GM12891 (cell line): ENCODE measurements at regions not wholly inside any gene's neighbourhood (a gene's known extent, or its start where the extent isn't known, plus 50 kb on each side); places are given as distances from the start of the nearest gene placed in this dataset.

Experiments used
- DNase-seq: peaks from one replicate; pipeline ENCODE4 v3.0.0; 2011; ENCODE audit warnings: low spot score; ENCODE audit not compliant: insufficient read length
- FAIRE-seq: peaks from 2 replicates; lab custom pipeline; 2011; peaks lifted over from hg19 to GRCh38; lab: Jason Lieb, UNC
- PAX5 ChIP-seq: IDR thresholded peaks from 2 replicates; pipeline ENCODE4 v1.6.1; 2011; ENCODE audit warnings: low read length, moderate library complexity, mild to moderate bottlenecking; ENCODE audit not compliant: insufficient read depth, severe bottlenecking
- POLR2A ChIP-seq: IDR thresholded peaks from 2 replicates; pipeline ENCODE4 v1.6.1; 2011; ENCODE audit warnings: low read depth, low read length, control low read depth
- POLR2AphosphoS5 ChIP-seq: IDR thresholded peaks from 2 replicates; pipeline ENCODE4 v1.6.1; 2011; ENCODE audit warnings: low read depth, low read length, control low read depth
- POU2F2 ChIP-seq: IDR thresholded peaks from 2 replicates; pipeline ENCODE4 v1.6.1; 2011; ENCODE audit warnings: low read depth, mild to moderate bottlenecking, control low read depth, low read length, moderate library complexity
- SPI1 ChIP-seq: IDR thresholded peaks from 2 replicates; pipeline ENCODE4 v1.6.1; 2011; ENCODE audit warnings: low read depth, low read length, control low read depth
- TAF1 ChIP-seq: IDR thresholded peaks from 2 replicates; pipeline ENCODE4 v1.6.1; 2011; ENCODE audit warnings: low read depth, low read length, control low read depth

GRCh38 chr18:37698508-37699040, 133.0 kb upstream of the CELF4 start:
- DNase-seq (no peak), FAIRE-seq (no peak)
- TF ChIP-seq SPI1 (no peak), TAF1 (no peak), PAX5 (no peak), POLR2A (no peak), POLR2AphosphoS5 (no peak), POU2F2 (no peak)

GRCh38 chr18:37694516-37694915, 128.9 kb upstream of the CELF4 start:
- no peak for FAIRE-seq
- no peak for DNase-seq
- TF ChIP-seq TAF1 (no peak), POLR2AphosphoS5 (no peak), PAX5 (no peak), POU2F2 (no peak), POLR2A (no peak), SPI1 (no peak)

- TF ChIP-seq POLR2AphosphoS5 (no peak), TAF1 (no peak), POLR2A (no peak), PAX5 (no peak), SPI1 (no peak), POU2F2 (no peak)
- FAIRE-seq (no peak), DNase-seq (no peak)
Measured at GRCh38 chr18:37691162-37691561, 125.6 kb upstream of the CELF4 start.

- no peak for DNase-seq
- no peak for FAIRE-seq
- no peak for TF ChIP-seq POU2F2
- no peak for TF ChIP-seq POLR2A
- no peak for TF ChIP-seq SPI1
- no peak for TF ChIP-seq TAF1
- no peak for TF ChIP-seq POLR2AphosphoS5
Measured at GRCh38 chr18:37689841-37690240, 124.2 kb upstream of the CELF4 start.

GRCh38 chr18:37684590-37684989, 119.0 kb upstream of the CELF4 start:
- TF ChIP-seq TAF1, result no peak
- FAIRE-seq, result no peak
- DNase-seq, result no peak

- FAIRE-seq, result no peak
- TF ChIP-seq TAF1, result no peak
- TF ChIP-seq POU2F2, result no peak
- no peak for TF ChIP-seq PAX5
- TF ChIP-seq SPI1, result no peak
- TF ChIP-seq POLR2A, result no peak
- no peak for TF ChIP-seq POLR2AphosphoS5
- DNase-seq, result no peak
Measured at GRCh38 chr18:37684183-37684582, 118.6 kb upstream of the CELF4 start.

- DNase-seq (no peak), FAIRE-seq (no peak)
- TF ChIP-seq SPI1 (no peak), PAX5 (no peak), POLR2A (no peak), POU2F2 (no peak), POLR2AphosphoS5 (no peak), TAF1 (no peak)
Measured at GRCh38 chr18:37680911-37681310, 115.3 kb upstream of the CELF4 start.

GRCh38 chr18:37676276-37676675, 110.7 kb upstream of the CELF4 start:
- DNase-seq (no peak), FAIRE-seq (no peak)
- TF ChIP-seq POLR2A, result no peak
- TF ChIP-seq POU2F2, result no peak
- no peak for TF ChIP-seq PAX5
- no peak for TF ChIP-seq TAF1
- TF ChIP-seq SPI1, result no peak

GRCh38 chr18:37675699-37676098, 110.1 kb upstream of the CELF4 start:
- DNase-seq (no peak), FAIRE-seq (no peak)
- TF ChIP-seq POU2F2 (no peak), SPI1 (no peak), POLR2A (no peak), TAF1 (no peak), PAX5 (no peak), POLR2AphosphoS5 (no peak)

GRCh38 chr18:37674570-37674969, 109.0 kb upstream of the CELF4 start:
- DNase-seq, result no peak
- no peak for TF ChIP-seq PAX5
- no peak for TF ChIP-seq TAF1
- TF ChIP-seq POLR2A, result no peak
- no peak for TF ChIP-seq POLR2AphosphoS5
- TF ChIP-seq POU2F2, result no peak
- TF ChIP-seq SPI1, result no peak
- FAIRE-seq, result no peak
